Skeletal muscle cell (primary cell): ENCODE measurements at regions not wholly inside any gene's neighbourhood (a gene's known extent, or its start where the extent isn't known, plus 50 kb on each side); places are given as distances from the start of the nearest gene placed in this dataset.

ENCODE experiments used
- DNase-seq: peaks from one replicate; pipeline ENCODE4 v3.0.0-alpha.2; 2010; ENCODE audit warnings: low read depth
- H3K4me3 ChIP-seq: 2 replicates; pipeline ENCODE4 v1.5.1; 2011; ENCODE audit warnings: low read depth, mild to moderate bottlenecking, control low read depth, low read length, moderate library complexity

DNA sequence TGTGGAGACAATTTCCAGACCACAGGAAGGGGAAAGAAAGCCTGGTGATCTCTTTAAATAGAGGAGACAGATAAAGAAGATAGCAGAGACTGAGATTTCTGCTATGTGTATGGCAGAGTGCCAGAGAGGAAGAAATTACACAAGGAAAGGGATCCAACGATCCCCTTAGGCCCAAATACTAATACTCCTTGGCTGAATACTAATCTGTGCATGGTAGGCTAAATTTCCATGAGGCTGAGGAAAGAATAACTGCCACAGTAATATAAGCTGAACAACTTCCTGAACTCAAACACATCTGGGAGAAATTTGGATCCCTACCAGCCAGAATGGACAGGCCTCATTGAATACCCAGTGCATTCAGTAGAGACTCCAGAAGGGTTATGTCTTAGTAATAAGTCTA, 83.3 kb upstream of the TNFAIP3 start:
- H3K4me3 ChIP-seq, result no peak overlapping the region
- DNase-seq, result no peak

DNA sequence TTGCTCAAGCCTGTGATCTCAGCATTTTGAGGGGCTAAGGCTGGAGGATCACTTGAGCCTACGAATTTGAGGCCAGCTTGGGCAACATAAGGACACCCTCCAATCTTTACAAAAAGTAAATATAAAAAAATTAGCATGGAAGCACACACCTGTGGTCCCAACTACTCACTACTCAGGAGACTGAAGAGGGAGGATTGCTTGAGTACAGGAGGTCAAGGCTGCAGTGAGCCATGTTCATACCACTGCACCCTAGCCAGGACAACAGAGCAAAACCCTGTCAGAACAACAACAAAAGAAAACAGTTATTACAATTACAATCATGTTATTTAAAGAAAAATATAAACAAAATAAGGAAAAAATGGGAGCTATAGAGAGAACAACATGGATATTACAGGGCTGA, 82.5 kb upstream of the TNFAIP3 start:
- no peak for DNase-seq
- no peak overlapping the region for H3K4me3 ChIP-seq

DNA sequence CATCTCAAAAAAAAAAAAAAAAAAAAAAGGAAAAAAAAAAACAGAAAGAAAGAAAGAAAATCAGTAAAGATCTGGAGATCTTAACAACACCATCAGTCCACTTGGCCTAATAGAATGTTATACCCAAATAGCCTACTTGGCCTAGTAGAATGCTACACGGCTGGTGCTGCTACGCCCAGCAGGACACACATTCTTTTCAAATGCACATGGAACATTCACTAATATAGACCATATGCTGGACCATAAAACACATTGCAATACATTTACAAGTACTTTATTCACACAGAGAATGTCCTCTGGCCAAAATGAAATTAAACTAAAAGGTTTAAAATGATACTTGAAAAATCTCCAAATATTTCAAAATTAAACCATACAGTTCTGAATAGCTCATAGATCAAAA, 80.0 kb upstream of the TNFAIP3 start:
- no peak overlapping the region for H3K4me3 ChIP-seq
- DNase-seq, result no peak

DNA sequence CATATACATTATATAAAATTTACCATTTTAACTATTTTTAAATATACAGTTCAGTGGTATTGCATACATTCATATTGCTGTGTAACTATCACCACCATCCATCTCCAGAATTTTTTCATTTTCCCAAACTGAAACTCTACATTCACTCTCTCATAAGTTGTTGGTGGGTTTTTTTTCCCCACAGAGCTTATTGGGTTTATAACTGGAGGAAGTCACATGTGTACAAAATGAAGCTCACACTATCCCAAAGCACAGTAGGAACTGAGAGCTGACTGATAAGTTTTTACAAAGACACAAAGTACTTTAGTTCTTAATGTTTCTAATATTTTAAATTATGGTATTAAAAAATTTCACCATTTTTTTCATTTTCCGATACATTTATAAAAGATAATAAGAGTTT, 78.8 kb upstream of the TNFAIP3 start:
- DNase-seq, result no peak
- H3K4me3 ChIP-seq, result no peak overlapping the region

DNA sequence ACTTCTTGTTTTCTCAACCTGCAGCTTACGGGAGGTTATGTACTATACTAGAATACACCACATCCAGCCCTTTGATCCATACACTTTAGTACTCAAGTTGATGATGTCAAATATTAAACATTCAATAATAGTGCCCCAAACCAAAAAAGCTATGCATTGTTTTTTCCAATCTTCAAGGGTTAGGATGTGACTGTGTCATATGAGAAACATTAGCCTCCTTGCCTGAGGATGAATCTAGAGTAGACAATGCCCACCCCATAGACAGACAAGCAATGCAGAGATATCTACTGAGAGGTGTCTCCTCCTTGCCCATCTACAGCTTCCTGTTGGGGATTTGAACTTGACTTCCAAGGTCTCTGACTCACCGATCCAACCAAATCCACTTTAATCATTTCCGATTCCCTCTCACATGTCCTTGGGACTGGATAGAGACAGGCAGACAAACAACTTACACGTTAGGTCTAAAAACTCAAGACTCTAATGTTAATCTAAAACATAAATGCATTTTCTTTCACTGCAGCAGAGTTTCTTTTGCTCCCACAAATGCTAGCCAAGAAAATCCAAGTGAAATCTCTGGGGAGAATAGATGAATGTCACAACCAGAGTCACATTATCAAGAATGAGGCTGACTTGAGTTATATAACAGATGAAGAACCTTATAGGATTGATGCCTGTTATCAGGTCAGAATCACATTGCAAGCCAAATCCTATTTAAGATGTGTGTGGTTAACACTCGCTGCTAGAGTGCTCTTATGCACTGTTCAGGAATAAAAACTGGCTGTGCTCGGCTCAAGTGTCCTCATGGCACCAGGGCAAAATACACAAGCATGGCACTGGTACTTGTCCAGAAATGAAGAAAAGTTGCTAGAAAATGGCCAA, 75.5 kb upstream of the TNFAIP3 start:
- DNase-seq, result no peak
- no peak overlapping the region for H3K4me3 ChIP-seq

DNA sequence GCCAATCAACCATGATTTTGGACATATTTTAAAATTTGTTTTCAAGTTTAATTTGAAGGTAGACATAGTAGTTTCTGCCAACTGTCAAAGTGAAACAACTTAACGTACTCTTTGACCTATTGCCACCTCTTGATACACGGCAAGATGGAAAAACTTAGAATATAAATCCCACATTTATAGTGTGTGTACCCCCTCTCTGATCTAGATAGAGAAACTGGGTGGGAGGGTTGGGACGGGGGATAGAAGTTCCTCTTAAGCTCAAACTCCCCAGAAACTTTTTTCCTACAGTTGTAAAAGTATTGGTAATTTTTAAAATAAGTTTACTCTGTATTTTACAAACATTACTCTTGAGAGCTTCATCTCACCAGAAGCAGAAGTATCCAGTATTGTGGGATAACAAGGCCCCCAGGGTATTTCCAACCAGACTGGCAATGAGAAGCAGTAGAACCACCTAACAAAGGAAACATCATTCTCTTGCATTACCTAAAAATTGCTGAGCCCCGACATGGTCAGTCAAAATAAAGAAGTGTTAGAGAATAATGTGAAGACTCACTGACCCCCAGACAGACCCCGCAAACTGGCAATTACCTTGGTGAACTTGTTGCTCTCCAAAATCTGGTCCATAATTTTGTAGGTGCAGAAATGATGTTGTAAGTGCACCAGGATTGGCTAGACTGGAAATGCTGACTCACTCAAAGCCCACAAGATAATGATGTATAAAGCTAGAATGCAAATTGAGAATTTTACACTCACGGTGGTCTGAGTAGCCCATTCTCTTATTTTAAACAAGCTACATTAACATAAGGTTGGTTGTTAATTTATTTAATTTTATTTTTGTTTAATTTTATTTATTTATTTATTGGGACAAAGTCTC, 74.7 kb upstream of the TNFAIP3 start:
- DNase-seq, result no peak
- no peak overlapping the region for H3K4me3 ChIP-seq

DNA sequence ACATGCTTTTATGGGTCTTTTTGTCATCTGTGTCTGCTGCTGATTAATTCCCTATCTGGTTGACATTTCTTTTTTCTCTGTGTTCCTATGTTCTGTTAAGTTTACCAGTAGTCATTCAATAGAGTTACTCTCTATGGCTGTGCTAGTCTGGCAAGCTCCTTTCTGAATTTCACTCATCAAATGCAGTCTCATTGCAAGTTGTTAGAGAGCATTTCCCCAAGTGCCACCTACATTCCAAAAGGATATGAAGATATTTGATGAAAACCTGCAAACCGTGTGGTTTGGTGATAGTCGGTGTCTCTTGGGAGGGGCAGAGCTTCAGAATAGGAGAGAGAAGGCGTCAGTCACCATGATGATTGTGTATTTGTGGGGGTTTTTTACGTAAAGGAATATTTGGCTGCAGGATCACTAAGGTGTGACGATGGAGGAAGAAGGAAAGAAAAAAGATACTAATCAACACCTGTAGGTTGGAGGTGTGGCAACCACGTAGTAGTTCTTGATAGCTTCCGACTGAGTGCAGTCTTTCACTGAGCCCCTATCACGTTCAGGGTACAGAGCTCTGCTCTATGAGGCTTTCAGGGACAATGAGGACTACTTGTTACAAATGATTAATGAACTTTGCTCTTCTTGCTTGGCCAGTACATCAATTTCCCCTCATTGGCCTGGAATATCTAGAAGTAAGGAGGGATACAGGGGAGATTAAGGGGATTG, 73.1 kb upstream of the TNFAIP3 start:
- H3K4me3 ChIP-seq, result no peak overlapping the region
- no peak for DNase-seq

DNA sequence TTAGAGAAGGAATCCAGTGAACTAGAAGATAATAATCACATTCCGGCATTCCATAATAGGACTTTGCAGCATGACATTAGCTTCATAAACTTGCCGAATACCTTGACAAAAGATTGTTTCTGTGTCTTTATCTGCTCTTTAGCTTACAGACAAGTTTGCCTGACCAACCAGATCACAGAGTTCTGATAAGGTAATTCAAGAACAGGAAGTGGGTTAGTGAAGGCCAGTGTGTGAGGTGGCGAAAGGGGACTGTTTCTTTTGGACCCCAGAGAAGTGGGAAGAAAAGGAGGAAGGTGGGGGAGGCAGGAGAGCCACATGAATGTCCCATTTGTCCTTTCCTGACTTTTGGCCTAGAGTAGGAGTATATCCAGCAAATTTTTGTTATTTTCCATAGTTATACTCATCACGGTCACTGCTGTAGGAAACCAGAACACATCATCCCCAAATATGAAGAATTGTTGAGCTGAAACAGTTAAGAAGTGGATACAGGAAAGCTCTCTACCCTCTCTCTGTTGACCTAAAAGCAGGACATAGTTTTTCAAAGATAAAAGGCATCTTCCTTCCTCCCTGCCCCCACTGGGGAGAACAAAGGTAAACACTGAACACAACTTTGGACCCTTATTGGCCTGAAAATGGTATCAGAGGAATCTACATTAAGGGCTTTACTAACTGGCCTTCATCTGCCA, 72.4 kb upstream of the TNFAIP3 start:
- H3K4me3 ChIP-seq, result no peak overlapping the region
- no peak for DNase-seq

DNA sequence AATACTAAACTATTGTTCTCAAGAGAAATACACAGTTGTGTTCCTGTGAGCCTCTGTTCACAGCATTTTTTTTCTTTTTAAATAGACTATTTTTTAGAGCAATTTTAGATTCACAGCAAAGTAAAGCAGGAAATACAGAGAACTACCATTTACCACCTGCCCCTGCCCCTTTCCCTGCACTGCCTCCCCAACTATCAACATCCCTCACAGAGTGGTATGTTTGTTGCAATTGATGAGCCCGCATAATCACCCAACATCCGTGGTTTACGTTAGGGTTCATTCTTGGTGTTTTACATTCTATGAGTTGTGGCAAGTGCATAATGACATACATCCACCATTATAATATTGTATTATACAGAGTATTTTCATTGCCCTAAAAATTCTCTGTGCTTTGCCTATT, 71.6 kb upstream of the TNFAIP3 start:
- DNase-seq, result no peak
- no peak overlapping the region for H3K4me3 ChIP-seq

DNA sequence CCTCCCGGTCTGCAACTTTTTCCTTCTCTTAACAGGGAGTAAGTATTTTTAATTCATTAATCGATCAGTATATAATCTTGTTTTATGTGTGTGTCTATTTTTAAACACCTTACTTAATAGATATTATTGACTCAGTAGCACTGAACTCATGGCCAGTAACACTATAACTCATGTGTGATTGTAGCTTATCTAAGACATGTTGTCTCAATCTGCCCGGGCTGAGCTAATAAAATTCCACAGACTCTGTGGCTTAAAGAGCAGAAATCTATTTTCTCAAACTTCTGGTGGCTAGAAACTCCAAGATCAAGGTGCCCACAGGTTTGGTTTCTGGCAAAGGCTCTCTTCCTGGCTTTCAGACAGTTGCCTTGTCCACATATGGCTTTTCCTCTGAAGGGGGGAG, 68.8 kb upstream of the TNFAIP3 start:
- no peak for DNase-seq
- H3K4me3 ChIP-seq, result no peak overlapping the region

DNA sequence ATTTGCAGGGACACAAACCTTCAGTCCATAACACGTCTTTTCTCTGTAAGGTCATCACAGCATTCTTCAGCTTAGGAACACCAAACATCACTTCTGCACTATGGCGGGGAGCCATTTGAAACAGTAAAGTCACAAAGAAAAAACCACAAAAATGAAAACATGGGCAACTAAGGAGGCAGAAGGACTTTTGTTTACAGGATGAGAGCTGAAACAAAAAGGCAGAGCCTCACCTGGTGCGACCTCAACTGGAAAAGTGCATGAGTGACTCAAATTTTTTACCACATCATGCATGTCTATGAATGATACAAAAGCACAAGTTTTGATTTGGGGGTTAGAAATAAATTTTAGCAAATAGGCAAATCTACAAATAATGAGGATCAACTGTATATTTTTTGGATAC, 68.2 kb upstream of the TNFAIP3 start:
- no peak for DNase-seq
- no peak overlapping the region for H3K4me3 ChIP-seq

DNA sequence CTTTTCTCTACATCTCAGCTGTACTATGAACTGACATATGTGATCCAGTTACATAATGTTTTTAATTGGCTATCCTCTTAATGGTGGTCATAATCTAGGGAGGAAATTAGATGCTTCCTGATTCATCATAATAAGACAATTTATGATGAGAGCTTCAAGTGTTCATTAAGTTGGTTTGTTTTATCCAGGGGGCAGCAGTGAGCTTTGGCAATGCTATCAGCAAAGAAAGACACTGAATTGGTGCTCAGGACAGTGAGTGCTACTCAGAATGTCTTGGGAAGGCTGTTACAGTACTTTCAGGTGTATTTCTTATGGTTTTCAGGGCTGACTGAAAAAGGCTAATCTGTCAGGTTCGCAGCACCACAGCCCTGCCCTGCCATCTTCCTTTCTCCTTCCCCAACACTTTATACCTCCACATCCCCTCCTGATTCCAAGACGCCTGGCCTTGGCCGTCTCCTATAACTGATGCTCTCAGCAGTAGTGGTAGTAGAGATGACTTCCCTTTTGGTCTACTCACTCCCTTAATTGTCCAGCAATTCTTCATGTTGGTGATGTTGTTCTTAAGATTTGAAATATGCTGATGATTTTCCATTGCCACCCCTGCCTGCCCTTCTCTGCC, 67.0 kb upstream of the TNFAIP3 start:
- no peak overlapping the region for H3K4me3 ChIP-seq
- no peak for DNase-seq

DNA sequence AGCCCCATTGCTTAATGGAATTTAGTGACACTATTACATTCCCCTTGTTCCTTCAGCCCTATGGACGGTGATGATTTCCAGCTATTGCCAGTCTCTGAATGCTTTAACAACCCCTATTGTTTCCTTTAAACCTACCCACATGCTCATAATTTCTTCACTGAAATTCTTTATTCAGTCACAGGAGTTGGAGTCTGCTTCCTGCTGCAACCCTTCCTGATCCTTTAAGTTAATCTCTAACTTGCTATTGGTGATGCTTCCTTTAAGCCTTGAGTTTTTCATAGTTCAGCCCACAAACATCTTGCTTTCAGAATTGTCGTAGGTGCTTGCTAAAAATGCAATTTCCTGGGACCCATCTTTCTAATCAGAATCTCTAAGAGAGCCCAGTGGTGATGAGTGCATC, 66.3 kb upstream of the TNFAIP3 start:
- no peak overlapping the region for H3K4me3 ChIP-seq
- DNase-seq, result no peak

DNA sequence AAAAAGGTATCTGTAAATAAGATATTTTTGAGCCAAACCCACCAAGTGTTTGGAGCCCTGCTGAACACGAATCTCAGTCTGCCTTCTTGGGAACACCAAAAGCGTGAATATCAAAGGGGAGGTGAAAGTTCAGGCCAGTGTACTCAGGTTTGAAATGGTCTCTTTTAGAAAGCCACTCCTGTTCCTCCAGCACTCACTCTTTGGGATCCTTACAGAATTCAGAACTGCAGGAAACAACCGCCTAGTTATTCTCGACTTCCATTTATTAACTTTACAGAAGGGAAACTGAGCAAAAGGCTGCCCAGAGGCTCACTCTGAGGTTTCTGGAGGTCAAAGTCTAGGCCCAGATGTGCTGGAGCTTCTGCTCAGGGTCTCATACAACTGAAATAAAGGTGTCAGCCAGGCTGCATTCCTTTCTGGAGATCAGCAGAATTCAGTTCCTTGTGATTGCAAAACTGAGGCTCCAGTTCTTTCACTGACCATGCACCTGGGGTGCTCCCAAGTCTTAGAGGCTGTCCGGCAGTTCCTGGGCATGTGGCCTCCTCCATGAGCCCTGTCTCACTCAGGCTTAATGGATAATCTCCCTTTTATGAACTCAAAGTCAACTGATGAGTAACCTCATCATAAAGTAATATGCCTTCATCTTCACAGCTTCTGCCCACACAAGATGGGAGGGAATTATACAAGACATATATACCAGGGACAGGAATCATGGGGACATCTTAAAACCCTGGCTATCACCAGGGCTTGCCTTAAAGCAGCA, 65.5 kb upstream of the TNFAIP3 start:
- H3K4me3 ChIP-seq, result no peak overlapping the region
- no peak for DNase-seq

DNA sequence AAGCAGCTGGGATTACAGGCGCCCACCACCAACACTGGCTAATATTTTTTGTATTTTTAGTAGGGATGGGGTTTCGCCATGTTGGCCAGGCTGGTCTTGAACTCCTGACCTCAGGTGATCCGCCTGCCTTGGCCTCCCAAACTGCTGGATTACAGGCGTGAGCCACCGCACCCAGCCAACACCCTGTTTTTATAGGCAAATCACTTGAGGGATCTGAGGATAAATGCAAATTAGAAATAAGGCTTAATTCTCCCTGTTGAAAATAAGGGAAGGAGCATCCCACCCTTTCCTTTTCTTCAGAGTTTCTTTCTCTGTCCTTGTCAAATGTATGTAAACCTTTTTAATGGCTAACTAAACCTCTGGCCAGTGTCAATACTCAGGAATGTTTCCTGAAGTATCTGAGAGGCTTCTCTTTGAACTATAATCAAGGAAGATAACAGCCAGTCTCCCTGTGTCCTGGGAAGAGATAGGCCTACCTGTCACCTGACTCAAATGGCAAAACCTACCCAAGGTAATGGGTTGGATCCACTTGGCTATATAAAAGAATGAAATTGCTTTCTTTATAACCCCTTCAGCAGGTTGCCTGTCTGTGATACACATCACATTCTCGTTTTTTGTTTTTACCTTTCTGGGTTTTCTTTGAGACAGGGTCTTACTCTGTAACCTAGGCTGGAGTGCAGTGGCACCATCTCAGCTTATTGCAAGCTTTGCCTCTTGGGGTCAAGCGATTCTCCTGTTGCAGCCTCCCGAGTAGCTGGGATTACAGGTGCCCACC, 64.5 kb upstream of the TNFAIP3 start:
- H3K4me3 ChIP-seq, result no peak overlapping the region
- no peak for DNase-seq

DNA sequence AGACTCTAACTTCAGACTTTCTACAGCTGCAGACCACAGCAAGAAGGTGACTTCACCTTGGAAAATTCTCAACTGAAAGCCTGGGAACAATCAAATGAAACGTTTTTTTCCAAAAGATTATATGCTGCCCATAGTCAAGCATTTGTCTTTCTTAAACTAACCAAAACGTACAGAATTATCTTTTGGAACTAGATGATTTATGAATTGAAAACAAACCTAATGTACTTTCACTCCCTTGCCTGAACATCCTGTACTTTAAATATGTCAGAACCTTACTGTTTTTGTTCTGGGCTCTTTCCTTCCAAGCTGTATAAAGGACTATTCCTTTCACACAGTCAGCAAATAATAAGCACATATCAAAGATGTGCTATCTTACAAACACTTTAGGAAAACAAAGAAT, 62.4 kb upstream of the TNFAIP3 start:
- no peak overlapping the region for H3K4me3 ChIP-seq
- DNase-seq, result no peak

DNA sequence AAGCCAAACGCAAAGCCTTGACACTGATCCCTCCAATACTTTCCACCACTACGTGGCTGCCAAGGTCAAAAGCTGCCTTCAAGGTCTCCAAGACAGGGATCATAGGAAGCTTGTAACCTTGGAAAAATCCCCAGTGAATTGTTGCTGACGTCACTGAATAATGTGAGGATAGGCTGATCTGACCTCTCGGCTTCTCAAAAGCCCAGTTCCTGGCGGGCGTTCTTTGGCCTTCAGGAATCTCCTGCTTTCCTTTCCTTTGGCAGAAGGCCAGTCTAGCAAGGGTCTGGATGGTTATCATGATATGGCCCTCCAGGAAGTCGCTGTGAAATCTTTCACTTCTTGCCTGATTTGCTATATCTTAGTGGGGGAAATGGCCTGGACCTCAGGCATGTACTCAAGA, 61.4 kb upstream of the TNFAIP3 start:
- no peak overlapping the region for H3K4me3 ChIP-seq
- DNase-seq, result no peak
